T-cell (primary cell): ENCODE measurements at regions not wholly inside any gene's neighbourhood (a gene's known extent, or its start where the extent isn't known, plus 50 kb on each side); places are given as distances from the start of the nearest gene placed in this dataset.

Source experiments
- ATAC-seq, 4 experiments: fragments of 200-7000 bp in 3 of 4; fragments of 150-1000 bp in 1 of 4; cut with Tn5 transposase; replicated peaks in 1 of 4; 1 replicate in 3 of 4; 2 replicates in 1 of 4; pipeline ENCODE4 v1.10.0; 2021; ENCODE audit warnings: moderate library complexity in 3 of 4, mild to moderate bottlenecking in 2 of 4, moderate number of reproducible peaks in 1 of 4
- CTCF ChIA-PET, 2 donors: fragments of 300-600 bp; sonication (Branson Sonifier 250); formaldehyde crosslinking; loops; one replicate each; lab custom pipeline; 2022; ENCODE audit warnings: antibody characterized with exemption in 2 of 2; lab: Charles Lee
- POLR2A ChIA-PET, 2 donors: fragments of 300-600 bp; sonication (Branson Sonifier 250); formaldehyde crosslinking; loops; one replicate each; lab custom pipeline; 2022; ENCODE audit warnings: antibody characterized with exemption in 2 of 2; lab: Charles Lee
- DNase-seq, 35 experiments: peaks; one replicate each; pipeline versions ENCODE4 v3.0.0 to v3.0.0-alpha.2; 2013 to 2023
- H3K27ac ChIP-seq: one replicate; pipeline ENCODE4 v1.5.1; 2013; ENCODE audit warnings: low read length
- H3K27me3 ChIP-seq, 2 experiments: replicated peaks in 1 of 2; 1 replicate in 1 of 2; 2 replicates in 1 of 2; pipeline versions ENCODE4 v1.6.1 to v1.7.0; 2013; ENCODE audit warnings: low read length in 1 of 2, mixed read lengths in 1 of 2; ENCODE audit not compliant: control insufficient read depth in 2 of 2, insufficient read depth in 2 of 2; ENCODE audit errors: extremely low read depth in 1 of 2
- H3K36me3 ChIP-seq, 2 donors: 1 replicate in 1 of 2; 2 replicates in 1 of 2; pipeline versions ENCODE4 v1.6.1 to v1.7.0; 2013; ENCODE audit warnings: low read length in 1 of 2; ENCODE audit not compliant: control insufficient read depth in 2 of 2, insufficient read depth in 1 of 2; ENCODE audit errors: extremely low read depth in 1 of 2
- H3K4me1 ChIP-seq, 2 experiments: 1 replicate in 1 of 2; 2 replicates in 1 of 2; pipeline versions ENCODE4 v1.6.1 to v1.7.0; 2013; ENCODE audit warnings: low read length in 2 of 2, mixed read lengths in 1 of 2; ENCODE audit not compliant: insufficient read depth in 2 of 2, control insufficient read depth in 1 of 2; ENCODE audit errors: extremely low read depth in 1 of 2
- H3K4me3 ChIP-seq, 2 donors: 1 replicate in 1 of 2; 2 replicates in 1 of 2; pipeline versions ENCODE4 v1.5.1 to v1.7.0; 2013; ENCODE audit warnings: mild to moderate bottlenecking in 2 of 2, low read length in 1 of 2, moderate library complexity in 1 of 2; ENCODE audit not compliant: control insufficient read depth in 1 of 2; ENCODE audit errors: extremely low read depth in 1 of 2
- H3K9me3 ChIP-seq: 2 replicates; pipeline ENCODE4 v1.7.0; 2013
- H3K27ac Mint-ChIP-seq, 2 donors: one replicate each; pipeline ENCODE4 v1.8.0; 2020 to 2021; ENCODE audit warnings: mild to moderate bottlenecking in 2 of 2, mixed read lengths in 2 of 2
- H3K27me3 Mint-ChIP-seq, 2 donors: one replicate each; pipeline ENCODE4 v1.8.0; 2021 to 2022; ENCODE audit warnings: mixed read lengths in 2 of 2
- H3K36me3 Mint-ChIP-seq: one replicate; pipeline ENCODE4 v1.8.0; 2021; ENCODE audit warnings: mixed read lengths
- H3K4me1 Mint-ChIP-seq, 3 donors: one replicate each; pipeline ENCODE4 v1.8.0; 2020 to 2022; ENCODE audit warnings: mixed read lengths in 3 of 3, mild to moderate bottlenecking in 1 of 3
- H3K4me3 Mint-ChIP-seq, 3 donors: one replicate each; pipeline ENCODE4 v1.8.0; 2020 to 2022; ENCODE audit warnings: mild to moderate bottlenecking in 3 of 3, mixed read lengths in 3 of 3, moderate library complexity in 3 of 3
- H3K9me3 Mint-ChIP-seq, 3 donors: one replicate each; pipeline ENCODE4 v1.8.0; 2020 to 2022; ENCODE audit warnings: mixed read lengths in 3 of 3
- WGBS: methylation state at CpG from one replicate; pipeline ENCODE4 v1.1.5; 2013; ENCODE audit warnings: missing lambda C conversion rate; ENCODE audit not compliant: insufficient coverage; 5-methylcytosine and 5-hydroxymethylcytosine counted together

GRCh38 chr12:123055281-123055766 lies 74.8 kb downstream of the ARL6IP4 start:
- Mint-ChIP-seq H3K4me3 (no peak overlapping the region), H3K27me3 (no peaks in the 10 kb centered on the region), H3K9me3 (no peaks in the 10 kb centered on the region), H3K27ac (no peak overlapping the region), H3K36me3 (peaks cover 8% of the 10 kb centered on the region), H3K4me1 (peaks cover 12 to 38% (median 13%) of the 10 kb centered on the region in 3 donors)
- Histone ChIP-seq H3K27ac (no peak overlapping the region), H3K9me3 (no peaks in the 10 kb centered on the region), H3K36me3 (peaks cover 0 to 3% of the 10 kb centered on the region in 2 donors), H3K27me3 (no peaks in the 10 kb centered on the region), H3K4me1 (no peaks in the 10 kb centered on the region), H3K4me3 (no peak overlapping the region)
- ChIA-PET CTCF (interaction anchor here in 1 of 2 donors (0.6 kb wide), 1 partner anchor 99 kb away, joined by 3 read pairs; no protein-coding TSS in a partner anchor), POLR2A (no interaction called here)
- WGBS = 89% methylated on average over 5 of the region's 8 CpGs
- DNase-seq (no peak), ATAC-seq (no peak)

- no peak overlapping the region for H3K27ac ChIP-seq
- no peak for DNase-seq
- no peaks in the 10 kb centered on the region for H3K4me1 ChIP-seq
- ATAC-seq = no peak
- ChIA-PET CTCF (no interaction called here), POLR2A (no interaction called here)
- WGBS = 90% methylated on average over 2 of the region's 2 CpGs
- no peak overlapping the region for H3K4me3 ChIP-seq
- no peak overlapping the region for H3K4me3 Mint-ChIP-seq
- no peaks in the 10 kb centered on the region for H3K9me3 ChIP-seq
- no peaks in the 10 kb centered on the region for H3K27me3 ChIP-seq
- H3K27ac Mint-ChIP-seq = no peak overlapping the region
- peaks cover 8 to 38% (median 11%) of the 10 kb centered on the region in 3 donors for H3K4me1 Mint-ChIP-seq
- H3K9me3 Mint-ChIP-seq = no peaks in the 10 kb centered on the region
- H3K36me3 ChIP-seq = peaks cover 0 to 2% of the 10 kb centered on the region in 2 donors
- no peaks in the 10 kb centered on the region for H3K27me3 Mint-ChIP-seq
- H3K36me3 Mint-ChIP-seq = peaks cover 8% of the 10 kb centered on the region
These were observed 73.9 kb downstream of the ARL6IP4 start for GRCh38 chr12:123054371-123054770.

- Mint-ChIP-seq H3K4me1 (peaks cover 13 to 40% (median 20%) of the 10 kb centered on the region in 3 donors), H3K27me3 (no peaks in the 10 kb centered on the region), H3K4me3 (no peak overlapping the region), H3K9me3 (no peaks in the 10 kb centered on the region), H3K27ac (peak overlapping the region in 1 of 2 donors; percentile 46), H3K36me3 (peaks cover 8% of the 10 kb centered on the region)
- WGBS = 60% methylated on average over 2 of the region's 3 CpGs
- H3K9me3 ChIP-seq = no peaks in the 10 kb centered on the region
- POLR2A ChIA-PET = no interaction called here
- no peaks in the 10 kb centered on the region for H3K4me1 ChIP-seq
- H3K27ac ChIP-seq = no peak overlapping the region
- CTCF ChIA-PET = no interaction called here
- H3K4me3 ChIP-seq = no peak overlapping the region
- DNase-seq (no peak), ATAC-seq (no peak)
- H3K36me3 ChIP-seq = no peaks in the 10 kb centered on the region
- H3K27me3 ChIP-seq = no peaks in the 10 kb centered on the region
These were observed 71.1 kb downstream of the ARL6IP4 start for GRCh38 chr12:123051556-123051955.

- Mint-ChIP-seq H3K4me1 (peaks cover 15 to 44% (median 22%) of the 10 kb centered on the region in 3 donors), H3K27ac (no peak overlapping the region), H3K4me3 (no peak overlapping the region), H3K9me3 (no peaks in the 10 kb centered on the region), H3K36me3 (peaks cover 6% of the 10 kb centered on the region), H3K27me3 (no peaks in the 10 kb centered on the region)
- Histone ChIP-seq H3K27me3 (no peaks in the 10 kb centered on the region), H3K36me3 (no peaks in the 10 kb centered on the region), H3K4me1 (no peaks in the 10 kb centered on the region), H3K27ac (no peak overlapping the region), H3K9me3 (no peaks in the 10 kb centered on the region), H3K4me3 (no peak overlapping the region)
- ChIA-PET POLR2A (interaction anchor here in 1 of 2 donors (0.5 kb wide), 1 partner anchor 112 kb away, joined by 3 read pairs; no protein-coding TSS in a partner anchor), CTCF (no interaction called here)
- ATAC-seq (no peak), DNase-seq (no peak)
- no CpG with 5 or more reads among the region's 4 CpGs for WGBS
These were observed 70.4 kb downstream of the ARL6IP4 start for GRCh38 chr12:123050913-123051312.

GRCh38 chr12:123050331-123050831 lies 69.9 kb downstream of the ARL6IP4 start:
- H3K27me3 ChIP-seq = no peaks in the 10 kb centered on the region
- ATAC-seq = no peak
- H3K27ac ChIP-seq = no peak overlapping the region
- H3K36me3 ChIP-seq = no peaks in the 10 kb centered on the region
- H3K4me3 ChIP-seq = no peak overlapping the region
- Mint-ChIP-seq H3K36me3 (peaks cover under 1% of the 10 kb centered on the region), H3K4me1 (peaks cover 15 to 44% (median 26%) of the 10 kb centered on the region in 3 donors), H3K27me3 (no peaks in the 10 kb centered on the region), H3K4me3 (no peak overlapping the region), H3K9me3 (no peaks in the 10 kb centered on the region), H3K27ac (no peak overlapping the region)
- ChIA-PET POLR2A (no interaction called here), CTCF (no interaction called here)
- DNase-seq = no peak
- H3K9me3 ChIP-seq = no peaks in the 10 kb centered on the region
- H3K4me1 ChIP-seq = peaks cover 0 to 2% of the 10 kb centered on the region in 2 experiments
- WGBS = 89% methylated on average over 6 of the region's 6 CpGs

GRCh38 chr12:123049398-123050240 lies 69.1 kb downstream of the ARL6IP4 start:
- no peak overlapping the region for H3K4me3 Mint-ChIP-seq
- Histone ChIP-seq H3K27me3 (no peaks in the 10 kb centered on the region), H3K4me3 (no peak overlapping the region), H3K9me3 (no peaks in the 10 kb centered on the region), H3K27ac (no peak overlapping the region), H3K36me3 (no peaks in the 10 kb centered on the region), H3K4me1 (peaks cover 0 to 4% of the 10 kb centered on the region in 2 experiments)
- no peaks in the 10 kb centered on the region for H3K36me3 Mint-ChIP-seq
- no peaks in the 10 kb centered on the region for H3K27me3 Mint-ChIP-seq
- peak overlapping the region in 1 of 2 donors; percentile 49 for H3K27ac Mint-ChIP-seq
- peaks cover 21 to 51% (median 34%) of the 10 kb centered on the region in 3 donors for H3K4me1 Mint-ChIP-seq
- no peak for ATAC-seq
- ChIA-PET POLR2A (interaction anchor here in 1 of 2 donors (0.7 kb wide), 1 partner anchor 16 kb away, joined by 4 read pairs; no protein-coding TSS in a partner anchor), CTCF (no interaction called here)
- 91% methylated on average over 8 of the region's 8 CpGs for WGBS
- H3K9me3 Mint-ChIP-seq = no peaks in the 10 kb centered on the region
- no peak for DNase-seq
